ENCODE measurements at regions not wholly inside any gene's neighbourhood (a gene's known extent, or its start where the extent isn't known, plus 50 kb on each side); places are given as distances from the start of the nearest gene placed in this dataset.
"Not testable (repeated sequence)": the region's sequence is repeated elsewhere in the genome, so short reads cannot be mapped to it uniquely, and the experiment has no call there.

GRCh38 chr6:104460738-104461483 lies 398.8 kb downstream of the HACE1 start:
- no peaks in the 10 kb centered on the region for H3K9me3 ChIP-seq (ENCODE audit: low read length)
- no peaks in the 10 kb centered on the region for H3F3A ChIP-seq (ENCODE audit: insufficient read depth, low read length)
- no peak overlapping the region for H3K27ac ChIP-seq (ENCODE audit: low read depth, low read length, poor library complexity, severe bottlenecking)
- H3K79me2 ChIP-seq (ENCODE audit: insufficient read depth, low read length), result no peaks in the 10 kb centered on the region
- no peaks in the 10 kb centered on the region for H3K27me3 ChIP-seq (ENCODE audit: insufficient read depth, low read length)
- no peak overlapping the region for H2AFZ ChIP-seq (ENCODE audit: low read length)
- H3K36me3 ChIP-seq (ENCODE audit: insufficient read depth, low read length), result no peaks in the 10 kb centered on the region
- H3K4me2 ChIP-seq (ENCODE audit: low read length), result no peak overlapping the region
- H3K4me1 ChIP-seq (ENCODE audit: insufficient read depth, low read length, severe bottlenecking), result no peaks in the 10 kb centered on the region
- no peaks in the 10 kb centered on the region for H4K20me1 ChIP-seq (ENCODE audit: insufficient read depth, low read length)
- no peaks in the 10 kb centered on the region for H3K9me2 ChIP-seq (ENCODE audit: low read depth, low read length)
- H3K9ac ChIP-seq (ENCODE audit: low read length), result no peak overlapping the region
- no peak overlapping the region for H3K4me3 ChIP-seq (ENCODE audit: low read depth, low read length, poor library complexity, severe bottlenecking)
- no peak for TF ChIP-seq EZH2 (IDR thresholded peaks at IDR 0.05; ENCODE audit: borderline replicate concordance, low read length)
- TF ChIP-seq, protein P1, sequence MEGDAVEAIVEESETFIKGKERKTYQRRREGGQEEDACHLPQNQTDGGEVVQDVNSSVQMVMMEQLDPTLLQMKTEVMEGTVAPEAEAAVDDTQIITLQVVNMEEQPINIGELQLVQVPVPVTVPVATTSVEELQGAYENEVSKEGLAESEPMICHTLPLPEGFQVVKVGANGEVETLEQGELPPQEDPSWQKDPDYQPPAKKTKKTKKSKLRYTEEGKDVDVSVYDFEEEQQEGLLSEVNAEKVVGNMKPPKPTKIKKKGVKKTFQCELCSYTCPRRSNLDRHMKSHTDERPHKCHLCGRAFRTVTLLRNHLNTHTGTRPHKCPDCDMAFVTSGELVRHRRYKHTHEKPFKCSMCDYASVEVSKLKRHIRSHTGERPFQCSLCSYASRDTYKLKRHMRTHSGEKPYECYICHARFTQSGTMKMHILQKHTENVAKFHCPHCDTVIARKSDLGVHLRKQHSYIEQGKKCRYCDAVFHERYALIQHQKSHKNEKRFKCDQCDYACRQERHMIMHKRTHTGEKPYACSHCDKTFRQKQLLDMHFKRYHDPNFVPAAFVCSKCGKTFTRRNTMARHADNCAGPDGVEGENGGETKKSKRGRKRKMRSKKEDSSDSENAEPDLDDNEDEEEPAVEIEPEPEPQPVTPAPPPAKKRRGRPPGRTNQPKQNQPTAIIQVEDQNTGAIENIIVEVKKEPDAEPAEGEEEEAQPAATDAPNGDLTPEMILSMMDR (IDR thresholded peaks at IDR 0.05; ENCODE audit: low read length), result no peak

GRCh38 chr6:104459543-104459942 lies 400.2 kb downstream of the HACE1 start:
- Histone ChIP-seq H3K27me3 (ENCODE audit: insufficient read depth, low read length) (no peaks in the 10 kb centered on the region), H2AFZ (ENCODE audit: low read length) (no peak overlapping the region), H3K36me3 (ENCODE audit: insufficient read depth, low read length) (no peaks in the 10 kb centered on the region), H3K9me3 (ENCODE audit: low read length) (no peaks in the 10 kb centered on the region), H3K9ac (ENCODE audit: low read length) (no peak overlapping the region), H3K9me2 (ENCODE audit: low read depth, low read length) (no peaks in the 10 kb centered on the region), H3K4me2 (ENCODE audit: low read length) (no peak overlapping the region), H3K27ac (ENCODE audit: low read depth, low read length, poor library complexity, severe bottlenecking) (no peak overlapping the region), H4K20me1 (ENCODE audit: insufficient read depth, low read length) (no peaks in the 10 kb centered on the region), H3K79me2 (ENCODE audit: insufficient read depth, low read length) (no peaks in the 10 kb centered on the region), H3K4me1 (ENCODE audit: insufficient read depth, low read length, severe bottlenecking) (no peaks in the 10 kb centered on the region), H3F3A (ENCODE audit: insufficient read depth, low read length) (no peaks in the 10 kb centered on the region), H3K4me3 (ENCODE audit: low read depth, low read length, poor library complexity, severe bottlenecking) (no peak overlapping the region)
- TF ChIP-seq, protein P1 (IDR thresholded peaks at IDR 0.05; ENCODE audit: low read length), result no peak
- TF ChIP-seq EZH2 (IDR thresholded peaks at IDR 0.05; ENCODE audit: borderline replicate concordance, low read length), result no peak

GRCh38 chr6:104449918-104450317 lies 409.8 kb downstream of the HACE1 start:
- H3K27me3 ChIP-seq (ENCODE audit: insufficient read depth, low read length), result no peaks in the 10 kb centered on the region
- H3K4me3 ChIP-seq (ENCODE audit: low read depth, low read length, poor library complexity, severe bottlenecking), result no peak overlapping the region
- no peaks in the 10 kb centered on the region for H3K9me3 ChIP-seq (ENCODE audit: low read length)
- TF ChIP-seq EZH2 (IDR thresholded peaks at IDR 0.05; ENCODE audit: borderline replicate concordance, low read length), result no peak
- TF ChIP-seq, protein P1 (IDR thresholded peaks at IDR 0.05; ENCODE audit: low read length), result no peak
- H3K36me3 ChIP-seq (ENCODE audit: insufficient read depth, low read length), result no peaks in the 10 kb centered on the region
- no peak overlapping the region for H2AFZ ChIP-seq (ENCODE audit: low read length)
- H3K4me2 ChIP-seq (ENCODE audit: low read length), result no peak overlapping the region
- no peak overlapping the region for H3K27ac ChIP-seq (ENCODE audit: low read depth, low read length, poor library complexity, severe bottlenecking)
- no peak overlapping the region for H3K9ac ChIP-seq (ENCODE audit: low read length)
- H4K20me1 ChIP-seq (ENCODE audit: insufficient read depth, low read length), result no peaks in the 10 kb centered on the region
- H3K4me1 ChIP-seq (ENCODE audit: insufficient read depth, low read length, severe bottlenecking), result no peaks in the 10 kb centered on the region
- no peaks in the 10 kb centered on the region for H3F3A ChIP-seq (ENCODE audit: insufficient read depth, low read length)
- no peaks in the 10 kb centered on the region for H3K9me2 ChIP-seq (ENCODE audit: low read depth, low read length)
- H3K79me2 ChIP-seq (ENCODE audit: insufficient read depth, low read length), result no peaks in the 10 kb centered on the region

DNA sequence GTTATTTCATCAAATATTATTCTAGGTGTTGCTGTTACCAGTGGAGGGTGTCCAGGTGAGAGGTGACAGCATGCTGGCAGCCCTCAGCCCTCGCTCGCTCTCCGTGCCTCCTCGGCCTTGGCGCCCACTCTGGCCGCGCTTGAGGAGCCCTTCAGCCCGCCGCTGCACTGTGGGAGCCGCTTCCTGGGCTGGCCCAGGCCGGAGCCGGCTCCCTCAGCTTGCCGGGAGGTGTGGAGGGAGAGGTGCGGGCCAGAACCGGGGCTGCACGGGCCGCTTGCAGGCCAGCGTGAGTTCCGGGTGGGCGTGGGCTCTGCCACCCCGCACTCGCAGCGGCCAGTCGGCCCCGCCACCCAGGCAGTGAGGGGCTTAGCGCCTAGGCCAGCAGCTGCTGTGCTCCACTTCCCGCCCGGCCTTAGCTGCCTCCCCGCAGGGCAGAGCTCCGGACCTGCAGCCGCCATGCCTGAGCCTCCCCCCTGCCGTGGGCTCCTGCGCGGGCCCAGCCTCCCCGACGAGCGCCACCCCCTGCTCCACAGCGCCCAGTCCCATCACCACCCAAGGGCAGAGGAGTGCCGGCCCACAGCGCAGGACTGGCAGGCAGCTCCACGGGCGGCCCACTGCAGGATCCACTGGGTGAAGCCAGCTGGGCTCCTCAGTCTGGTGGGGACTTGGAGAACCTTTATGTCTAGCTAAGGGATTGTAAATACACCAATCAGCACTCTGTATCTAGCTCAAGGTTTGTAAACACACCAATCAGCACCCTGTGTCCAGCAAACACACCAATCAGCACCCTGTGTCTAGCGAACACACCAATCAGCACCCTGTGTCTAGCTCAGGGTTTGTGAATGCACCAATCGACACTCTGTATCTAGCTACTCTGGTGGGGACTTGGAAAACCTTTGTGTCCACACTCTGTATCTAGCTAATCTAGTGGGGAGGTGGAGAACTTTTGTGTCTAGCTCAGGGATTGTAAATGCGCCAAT lies 413.3 kb downstream of the HACE1 start:
- H3K36me3 ChIP-seq (ENCODE audit: insufficient read depth, low read length); H2AFZ ChIP-seq (ENCODE audit: low read length); H3K9me2 ChIP-seq (ENCODE audit: low read depth, low read length); H3K4me2 ChIP-seq (ENCODE audit: low read length); H4K20me1 ChIP-seq (ENCODE audit: insufficient read depth, low read length); H3K27ac ChIP-seq (ENCODE audit: low read depth, low read length, poor library complexity, severe bottlenecking); H3K79me2 ChIP-seq (ENCODE audit: insufficient read depth, low read length); H3K27me3 ChIP-seq (ENCODE audit: insufficient read depth, low read length); H3K9me3 ChIP-seq (ENCODE audit: low read length); H3F3A ChIP-seq (ENCODE audit: insufficient read depth, low read length); H3K4me3 ChIP-seq (ENCODE audit: low read depth, low read length, poor library complexity, severe bottlenecking); H3K9ac ChIP-seq (ENCODE audit: low read length); H3K4me1 ChIP-seq (ENCODE audit: insufficient read depth, low read length, severe bottlenecking): not testable (repeated sequence)

Data from OCI-LY1 (cell line).